SJSA1 (cell line): ENCODE measurements at regions not wholly inside any gene's neighbourhood (a gene's known extent, or its start where the extent isn't known, plus 50 kb on each side); places are given as distances from the start of the nearest gene placed in this dataset.
"Not testable (repeated sequence)": the region's sequence is repeated elsewhere in the genome, so short reads cannot be mapped to it uniquely, and the experiment has no call there.

Source experiments
- DNase-seq, 2 experiments: peaks; one replicate each; pipeline ENCODE4 v3.0.0-alpha.2; 2015 to 2020; ENCODE audit warnings: low spot score in 2 of 2, low read depth in 1 of 2
- H3K27ac ChIP-seq: fragments of 250-450 bp; sonication (Bioruptor Pico); 2 replicates; pipeline ENCODE4 v1.5.1; 2020; ENCODE audit warnings: mild to moderate bottlenecking, moderate library complexity
- H3K27me3 ChIP-seq: fragments of 250-450 bp; sonication (Bioruptor Pico); replicated peaks from 2 replicates; pipeline ENCODE4 v1.5.1; 2020; ENCODE audit warnings: mild to moderate bottlenecking, moderate library complexity
- H3K36me3 ChIP-seq: fragments of 250-450 bp; sonication (Bioruptor Pico); 2 replicates; pipeline ENCODE4 v1.5.1; 2020; ENCODE audit warnings: mild to moderate bottlenecking
- H3K4me1 ChIP-seq: fragments of 250-450 bp; sonication (Bioruptor Pico); replicated peaks from 2 replicates; pipeline ENCODE4 v1.6.1; 2021; ENCODE audit warnings: mild to moderate bottlenecking
- H3K4me3 ChIP-seq: fragments of 250-450 bp; sonication (Bioruptor Pico); 2 replicates; pipeline ENCODE4 v1.5.1; 2020; ENCODE audit warnings: mild to moderate bottlenecking
- H3K9me3 ChIP-seq: fragments of 250-450 bp; sonication (Bioruptor Pico); replicated peaks from 2 replicates; pipeline ENCODE4 v1.5.1; 2020; ENCODE audit warnings: mild to moderate bottlenecking

GRCh38 chr13:18618442-18618841 lies 563.2 kb downstream of the TUBA3C start:
- H3K27ac ChIP-seq, H3K36me3 ChIP-seq, H3K9me3 ChIP-seq, DNase-seq, H3K27me3 ChIP-seq, H3K4me3 ChIP-seq, H3K4me1 ChIP-seq: not testable (repeated sequence)

DNA sequence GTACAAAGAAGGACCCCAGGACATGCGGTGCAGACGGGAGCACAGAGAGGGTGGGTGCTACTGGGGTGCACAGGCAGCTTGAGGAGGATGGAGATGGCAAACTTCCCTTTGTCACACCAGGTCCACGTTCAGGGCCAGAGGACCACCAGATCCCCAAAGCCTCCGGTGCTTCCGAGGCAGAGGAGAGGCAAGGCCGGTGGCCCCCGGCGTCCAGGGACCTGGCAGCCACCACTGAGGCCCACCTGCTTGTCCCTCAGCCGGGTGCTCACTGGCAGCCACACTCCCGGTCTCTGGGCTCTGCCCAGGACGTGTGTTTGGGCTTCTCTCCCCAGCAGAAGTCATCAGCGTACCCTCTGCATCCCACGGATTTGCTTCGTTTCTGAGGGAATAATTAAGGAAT lies 571.1 kb downstream of the TUBA3C start:
- not testable (repeated sequence) for H3K9me3 ChIP-seq, H3K4me3 ChIP-seq, H3K27me3 ChIP-seq, DNase-seq, H3K27ac ChIP-seq, H3K36me3 ChIP-seq, H3K4me1 ChIP-seq

DNA sequence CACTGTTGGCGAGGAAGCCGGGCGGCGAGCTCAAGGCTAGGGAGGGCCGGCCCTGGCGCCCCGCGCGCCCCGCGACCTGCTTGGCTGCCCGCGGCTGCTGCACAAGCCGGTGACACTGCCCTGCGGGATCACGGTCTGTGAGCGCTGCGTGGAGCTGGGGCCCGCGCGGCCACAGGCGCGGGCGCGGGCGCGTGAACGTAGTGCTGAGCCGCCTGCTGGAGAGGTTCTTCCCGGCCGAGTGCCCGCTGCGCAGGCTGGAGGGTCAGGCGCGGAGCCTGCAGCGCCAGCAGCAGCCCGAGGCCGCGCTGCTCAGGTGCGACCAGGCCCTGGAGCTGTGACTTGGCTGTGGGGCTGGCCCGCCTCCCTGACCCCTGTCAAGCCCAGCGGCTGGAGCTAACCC lies 572.3 kb downstream of the TUBA3C start:
- H3K9me3 ChIP-seq, H3K36me3 ChIP-seq, DNase-seq, H3K4me1 ChIP-seq, H3K27ac ChIP-seq, H3K4me3 ChIP-seq, H3K27me3 ChIP-seq: not testable (repeated sequence)

DNA sequence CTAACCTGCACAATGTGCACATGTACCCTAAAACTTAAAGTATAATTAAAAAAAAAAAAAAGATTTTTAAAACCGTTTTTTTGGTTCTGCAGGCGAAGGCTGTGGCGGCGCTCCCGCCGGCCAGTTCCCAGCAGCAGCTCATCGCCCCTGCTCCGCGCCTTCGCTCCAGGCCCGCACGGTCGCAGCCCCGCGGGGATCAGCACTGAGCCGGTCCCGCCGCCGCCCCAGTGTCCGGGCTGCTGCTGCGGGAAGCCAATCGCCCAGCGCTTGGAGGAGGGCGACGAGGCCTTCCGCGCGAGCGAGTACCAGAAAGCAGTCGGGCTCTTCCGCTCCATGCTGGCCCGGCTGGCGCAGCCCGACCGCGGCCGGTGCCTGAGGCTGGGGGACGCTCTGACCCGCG lies 572.8 kb downstream of the TUBA3C start:
- H3K4me1 ChIP-seq, H3K9me3 ChIP-seq, H3K27me3 ChIP-seq, DNase-seq, H3K36me3 ChIP-seq, H3K4me3 ChIP-seq, H3K27ac ChIP-seq: not testable (repeated sequence)

DNA sequence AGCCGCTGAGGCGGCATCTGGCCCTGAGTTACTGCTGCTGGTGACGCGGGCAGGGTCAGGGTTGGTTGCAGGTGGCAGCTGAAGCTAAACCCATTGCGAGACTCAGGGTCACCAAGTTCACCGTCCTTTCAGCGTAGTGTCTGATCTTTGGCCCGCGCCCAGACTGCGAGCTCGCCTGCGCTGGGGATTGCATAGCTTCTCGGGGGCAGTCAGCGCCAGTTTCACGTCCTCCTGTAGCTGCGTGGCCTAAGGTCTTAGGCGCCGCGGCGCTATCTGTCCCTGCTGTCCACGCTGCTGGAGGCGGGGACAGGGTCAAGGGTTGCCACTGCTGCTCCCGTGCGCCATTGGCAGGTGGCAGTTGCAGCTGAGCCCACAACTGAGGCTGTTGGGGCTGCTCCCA lies 581.3 kb downstream of the TUBA3C start:
- not testable (repeated sequence) for H3K4me3 ChIP-seq

DNA sequence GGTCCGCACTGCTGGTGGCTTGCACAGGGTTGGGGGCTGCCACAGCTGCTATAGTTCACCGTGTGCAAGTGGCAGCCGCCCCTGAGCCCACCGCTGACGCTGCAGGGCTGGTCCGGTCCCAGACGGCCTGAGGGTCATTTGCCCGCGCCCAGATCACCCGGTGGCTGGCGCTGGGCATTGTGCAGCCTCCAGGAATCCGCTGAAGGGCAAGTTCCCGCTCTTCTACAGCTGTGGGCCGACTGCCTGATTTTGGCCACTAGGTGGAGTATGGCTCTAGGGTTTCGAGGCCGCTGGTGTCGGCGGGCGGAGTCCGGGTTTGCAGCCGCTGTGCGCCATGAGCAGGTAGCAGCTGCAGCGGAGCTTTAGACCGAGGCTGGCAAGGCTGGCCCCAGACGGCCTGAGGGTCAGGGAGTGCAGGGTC lies 581.8 kb downstream of the TUBA3C start:
- H3K36me3 ChIP-seq, H3K27me3 ChIP-seq, H3K9me3 ChIP-seq, H3K4me3 ChIP-seq, DNase-seq, H3K4me1 ChIP-seq, H3K27ac ChIP-seq: not testable (repeated sequence)

More for the DNA sequence above, 581.3 kb downstream of the TUBA3C start:
- H3K36me3 ChIP-seq, H3K27ac ChIP-seq, H3K4me1 ChIP-seq, H3K9me3 ChIP-seq, H3K27me3 ChIP-seq, DNase-seq: not testable (repeated sequence)

DNA sequence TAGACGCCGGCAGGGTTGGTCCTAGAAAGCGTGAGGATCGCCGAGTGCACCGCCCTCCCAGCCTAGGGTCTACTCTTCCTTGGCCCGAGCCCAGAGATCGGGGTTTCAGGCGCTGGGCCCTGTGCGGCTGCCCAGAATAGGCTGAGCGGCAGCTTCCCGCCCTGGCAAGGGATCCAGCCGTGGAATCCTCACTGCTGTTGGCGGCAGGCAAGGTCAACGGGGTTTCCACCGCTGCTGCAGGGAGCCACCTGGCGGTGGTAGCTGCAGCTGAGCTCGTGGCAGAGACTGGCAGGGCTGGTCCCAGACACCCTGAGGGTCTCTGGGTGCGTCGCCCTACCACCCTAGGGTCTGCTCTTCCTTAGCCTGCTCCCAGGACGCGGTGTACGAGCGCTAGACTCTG lies 583.1 kb downstream of the TUBA3C start:
- H3K4me3 ChIP-seq, H3K4me1 ChIP-seq: not testable (repeated sequence)

DNA sequence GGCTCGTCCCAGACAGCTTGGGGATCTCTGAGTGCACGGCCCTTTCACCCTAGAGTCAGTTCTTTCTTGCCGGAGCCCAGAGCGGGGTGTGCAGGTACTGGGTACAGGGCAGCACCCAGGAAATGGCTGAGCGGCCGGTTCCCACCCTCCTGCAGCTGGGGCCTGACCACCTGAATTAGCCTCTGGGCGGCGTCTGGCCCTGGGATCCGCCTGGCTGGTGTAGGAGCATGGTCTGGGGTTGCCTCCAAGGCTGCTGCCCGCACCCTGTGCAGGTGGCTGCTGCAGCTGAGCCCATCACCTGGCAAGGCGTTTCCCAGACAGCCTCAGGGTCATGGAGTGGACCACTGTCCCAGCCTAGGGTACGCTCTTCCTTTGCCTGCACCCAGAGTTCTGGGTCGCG lies 583.7 kb downstream of the TUBA3C start:
- not testable (repeated sequence) for H3K27ac ChIP-seq, DNase-seq, H3K4me3 ChIP-seq, H3K27me3 ChIP-seq, H3K9me3 ChIP-seq, H3K4me1 ChIP-seq, H3K36me3 ChIP-seq

More for the DNA sequence above, 583.1 kb downstream of the TUBA3C start:
- H3K27me3 ChIP-seq, H3K9me3 ChIP-seq, H3K27ac ChIP-seq, H3K36me3 ChIP-seq, DNase-seq: not testable (repeated sequence)

DNA sequence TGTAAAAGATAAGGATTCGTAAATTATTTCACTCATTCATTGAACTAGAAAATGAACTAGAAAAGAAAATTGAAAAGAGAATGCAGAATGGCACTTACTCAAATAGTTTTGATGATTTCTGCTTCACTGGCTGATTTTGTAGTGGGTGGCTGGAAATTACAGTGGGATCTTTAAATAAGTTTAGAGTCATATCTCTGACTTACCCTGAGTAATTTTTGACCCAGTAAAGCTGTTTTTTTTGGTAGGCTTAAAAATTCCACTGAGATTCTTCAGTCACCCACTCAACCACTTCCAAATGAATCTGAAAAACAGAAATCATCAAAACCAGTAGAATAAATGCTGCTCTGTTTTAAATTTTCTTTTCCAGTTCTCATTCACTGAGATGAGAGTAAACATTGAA lies 604.5 kb downstream of the TUBA3C start:
- H3K9me3 ChIP-seq, DNase-seq, H3K27ac ChIP-seq, H3K4me3 ChIP-seq, H3K36me3 ChIP-seq, H3K27me3 ChIP-seq, H3K4me1 ChIP-seq: not testable (repeated sequence)

GRCh38 chr13:18567890-18568289 lies 613.7 kb downstream of the TUBA3C start:
- not testable (repeated sequence) for H3K36me3 ChIP-seq, H3K9me3 ChIP-seq, H3K27ac ChIP-seq, H3K27me3 ChIP-seq, H3K4me1 ChIP-seq, DNase-seq, H3K4me3 ChIP-seq
